H9 (cell line): ENCODE measurements at regions not wholly inside any gene's neighbourhood (a gene's known extent, or its start where the extent isn't known, plus 50 kb on each side); places are given as distances from the start of the nearest gene placed in this dataset.

Source experiments
- DNase-seq: peaks from one replicate; pipeline ENCODE4 v3.0.0-alpha.2; 2017
- H2AFZ ChIP-seq: one replicate; pipeline ENCODE4 v1.6.1; 2013; ENCODE audit warnings: mild to moderate bottlenecking, low read length, control low read depth, moderate library complexity
- H2AK5ac ChIP-seq: 2 replicates; pipeline ENCODE4 v1.6.1; 2013; ENCODE audit warnings: low read length, control low read depth, mixed read lengths; ENCODE audit not compliant: insufficient read length
- H2BK120ac ChIP-seq: one replicate; pipeline ENCODE4 v1.6.1; 2013; ENCODE audit warnings: low read depth, mild to moderate bottlenecking, low read length, control low read depth, inconsistent platforms; ENCODE audit not compliant: poor library complexity, severe bottlenecking
- H2BK12ac ChIP-seq: 2 replicates; pipeline ENCODE4 v1.6.1; 2013; ENCODE audit warnings: low read length, control low read depth, mixed read lengths, low read depth; ENCODE audit not compliant: insufficient read length
- H2BK15ac ChIP-seq: 2 replicates; pipeline ENCODE4 v1.6.1; 2013; ENCODE audit warnings: low read depth, low read length, control low read depth
- H2BK20ac ChIP-seq: one replicate; pipeline ENCODE4 v1.6.1; 2013; ENCODE audit warnings: low read depth, mild to moderate bottlenecking, low read length, control low read depth, inconsistent platforms; ENCODE audit not compliant: poor library complexity, severe bottlenecking
- H2BK5ac ChIP-seq: 2 replicates; pipeline ENCODE4 v1.6.1; 2013; ENCODE audit warnings: low read length, control low read depth, mixed read lengths; ENCODE audit not compliant: insufficient read length
- H3K14ac ChIP-seq: 2 replicates; pipeline ENCODE4 v1.6.1; 2013; ENCODE audit warnings: low read length, control low read depth; ENCODE audit not compliant: insufficient read depth
- H3K18ac ChIP-seq: 2 replicates; pipeline ENCODE4 v1.6.1; 2013; ENCODE audit warnings: low read depth, mild to moderate bottlenecking, mixed read lengths, low read length, control low read depth; ENCODE audit not compliant: insufficient read length
- H3K23ac ChIP-seq: 2 replicates; pipeline ENCODE4 v1.6.1; 2013; ENCODE audit warnings: low read length, control low read depth, mixed read lengths, low read depth; ENCODE audit not compliant: insufficient read length
- H3K23me2 ChIP-seq: 2 replicates; pipeline ENCODE4 v1.6.1; 2013; ENCODE audit warnings: low read depth, mild to moderate bottlenecking, mixed read lengths, low read length, control low read depth; ENCODE audit not compliant: insufficient read length, poor library complexity, severe bottlenecking
- H3K27ac ChIP-seq: 2 replicates; pipeline ENCODE4 v1.5.1; 2013; ENCODE audit warnings: low read length, control low read depth, mixed read lengths, low read depth; ENCODE audit not compliant: insufficient read length
- H3K27me3 ChIP-seq: 2 replicates; pipeline ENCODE4 v1.6.1; 2013; ENCODE audit warnings: low read length, control low read depth, inconsistent platforms; ENCODE audit not compliant: insufficient read depth
- H3K4ac ChIP-seq: 2 replicates; pipeline ENCODE4 v1.6.1; 2013; ENCODE audit warnings: low read depth, mild to moderate bottlenecking, control low read depth, inconsistent platforms, low read length, moderate library complexity
- H3K4me1 ChIP-seq: 2 replicates; pipeline ENCODE4 v1.6.1; 2013; ENCODE audit warnings: low read length, control low read depth, inconsistent platforms; ENCODE audit not compliant: insufficient read depth
- H3K4me2 ChIP-seq: 2 replicates; pipeline ENCODE4 v1.6.1; 2013; ENCODE audit warnings: low read length, control low read depth, mixed read lengths; ENCODE audit not compliant: insufficient read length, insufficient read depth
- H3K56ac ChIP-seq: 2 replicates; pipeline ENCODE4 v1.6.1; 2013; ENCODE audit warnings: low read depth, mild to moderate bottlenecking, mixed read lengths, low read length, control low read depth; ENCODE audit not compliant: insufficient read length
- H3K79me1 ChIP-seq: 2 replicates; pipeline ENCODE4 v1.6.1; 2013; ENCODE audit warnings: low read depth, mild to moderate bottlenecking, moderate library complexity, low read length, control low read depth, inconsistent platforms; ENCODE audit not compliant: insufficient read depth, poor library complexity, severe bottlenecking
- H3K79me2 ChIP-seq: 2 replicates; pipeline ENCODE4 v1.6.1; 2013; ENCODE audit warnings: low read length, control low read depth, inconsistent platforms; ENCODE audit not compliant: insufficient read depth
- H3K9ac ChIP-seq: 2 replicates; pipeline ENCODE4 v1.6.1; 2013; ENCODE audit warnings: low read length, control low read depth, mixed read lengths; ENCODE audit not compliant: insufficient read length; ENCODE audit errors: extremely low read depth
- H3K9me3 ChIP-seq: one replicate; pipeline ENCODE4 v1.6.1; 2013; ENCODE audit warnings: low read depth, low read length, inconsistent platforms; ENCODE audit not compliant: control insufficient read depth
- H3T11ph ChIP-seq: one replicate; pipeline ENCODE4 v1.6.1; 2013; ENCODE audit warnings: mild to moderate bottlenecking, low read length, control low read depth, inconsistent platforms
- H4K20me1 ChIP-seq: one replicate; pipeline ENCODE4 v1.6.1; 2013; ENCODE audit not compliant: control insufficient read depth, insufficient read length, insufficient read depth
- H4K5ac ChIP-seq: 2 replicates; pipeline ENCODE4 v1.6.1; 2013; ENCODE audit warnings: low read depth, mild to moderate bottlenecking, mixed read lengths, low read length, control low read depth; ENCODE audit not compliant: insufficient read length
- H4K8ac ChIP-seq: replicated peaks from 2 replicates; pipeline ENCODE4 v1.6.1; 2013; ENCODE audit warnings: low read length, control low read depth, mixed read lengths, low read depth; ENCODE audit not compliant: insufficient read length
- H4K91ac ChIP-seq: 2 replicates; pipeline ENCODE4 v1.6.1; 2013; ENCODE audit warnings: low read depth, mild to moderate bottlenecking, moderate library complexity, mixed read lengths, low read length, control low read depth; ENCODE audit not compliant: insufficient read length
- H3K27ac Mint-ChIP-seq, 3 experiments: 2 replicates in 2 of 3; 3 replicates in 1 of 3; pipeline ENCODE4 v1.8.0; 2020 to 2021; ENCODE audit warnings: mixed read lengths in 3 of 3, mild to moderate bottlenecking in 1 of 3, moderate library complexity in 1 of 3
- H3K27me3 Mint-ChIP-seq: 2 replicates; pipeline ENCODE4 v1.8.0; 2021; ENCODE audit warnings: low read depth, mild to moderate bottlenecking, moderate library complexity, mixed read lengths
- H3K36me3 Mint-ChIP-seq, 3 experiments: 2 replicates in 2 of 3; 3 replicates in 1 of 3; pipeline ENCODE4 v1.8.0; 2020 to 2021; ENCODE audit warnings: low read depth in 3 of 3, mixed read lengths in 3 of 3; ENCODE audit not compliant: insufficient read depth in 1 of 3
- H3K4me1 Mint-ChIP-seq, 2 experiments: 2 replicates each; pipeline ENCODE4 v1.8.0; 2020; ENCODE audit warnings: mixed read lengths in 2 of 2
- H3K4me3 Mint-ChIP-seq, 2 experiments: 2 replicates in 1 of 2; 3 replicates in 1 of 2; pipeline ENCODE4 v1.8.0; 2020 to 2021; ENCODE audit warnings: mild to moderate bottlenecking in 2 of 2, mixed read lengths in 2 of 2, moderate library complexity in 1 of 2
- H3K9me3 Mint-ChIP-seq, 2 experiments: 2 replicates in 1 of 2; 3 replicates in 1 of 2; pipeline ENCODE4 v1.8.0; 2020; ENCODE audit warnings: mild to moderate bottlenecking in 2 of 2, mixed read lengths in 2 of 2, moderate library complexity in 1 of 2
- WGBS: extraction: QIAGEN DNeasy Blood & Tissue Kit; methylation state at CpG from one replicate; pipeline ENCODE4 v1.1.7; 2013; ENCODE audit warnings: missing lambda C conversion rate, low lambda C conversion rate, mixed read lengths; ENCODE audit not compliant: insufficient read length; ENCODE audit errors: extremely low coverage; 5-methylcytosine and 5-hydroxymethylcytosine counted together
- TF ChIP-seq, protein P1 (sequence below): fragments of 200-600 bp; sonication (generic); conservative IDR thresholded peaks from 3 replicates; pipeline ENCODE4 v1.8.0; 2021; ENCODE audit warnings: antibody characterized with exemption, mild to moderate bottlenecking

DNA sequence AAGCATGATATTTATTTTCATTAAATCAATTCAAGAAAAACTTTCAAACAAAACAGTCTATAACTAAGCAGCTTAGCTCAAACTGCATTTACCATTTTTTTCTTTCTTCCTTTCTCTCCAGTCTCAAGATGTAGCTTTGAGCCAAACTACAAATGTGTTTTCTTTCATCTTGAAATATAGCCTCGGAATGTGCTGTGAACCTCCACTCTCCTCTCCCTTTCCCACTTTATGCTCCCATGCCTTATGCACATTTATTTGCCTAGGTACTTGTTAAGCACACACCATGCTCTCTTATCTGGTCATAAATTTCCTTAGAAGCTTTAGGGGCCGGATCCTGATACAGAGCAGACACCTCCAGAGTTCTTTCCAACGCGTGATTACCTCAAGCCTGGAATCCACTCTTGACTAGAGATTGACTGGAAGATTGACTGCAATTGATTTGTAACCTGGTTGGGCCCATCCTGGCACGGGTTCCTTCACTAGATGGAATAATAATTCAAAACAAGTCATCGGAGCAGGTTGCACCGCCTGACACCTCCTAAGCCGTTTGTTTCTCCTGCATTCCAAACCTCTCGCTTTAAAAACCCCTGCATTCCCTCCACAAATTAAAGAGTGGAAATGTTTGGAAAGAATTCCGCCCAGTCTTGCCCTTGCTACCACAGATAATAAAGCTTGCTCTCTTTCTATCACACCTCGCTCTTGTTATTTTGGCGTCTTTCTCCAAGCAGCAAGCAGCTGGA is 344.7 kb downstream of the CHL1 start:
- Histone ChIP-seq H3K79me2 (no peaks in the 10 kb centered on the region), H3K23ac (no peak overlapping the region), H3K4me1 (no peaks in the 10 kb centered on the region; the same call in 1 of the 2 replicates), H2BK5ac (no peak overlapping the region), H3T11ph (no peak overlapping the region), H3K27me3 (no peaks in the 10 kb centered on the region), H3K56ac (no peak overlapping the region), H2AFZ (no peak overlapping the region), H2AK5ac (no peak overlapping the region), H3K27ac (no peak overlapping the region), H4K5ac (no peak overlapping the region), H3K9ac (no peak overlapping the region), H2BK20ac (no peak overlapping the region), H2BK12ac (no peak overlapping the region), H4K20me1 (no peaks in the 10 kb centered on the region), H3K14ac (no peak overlapping the region), H3K4ac (no peak overlapping the region), H3K79me1 (no peaks in the 10 kb centered on the region), H3K9me3 (no peaks in the 10 kb centered on the region), H3K18ac (no peak overlapping the region), H3K4me2 (no peak overlapping the region), H2BK120ac (no peak overlapping the region), H2BK15ac (no peak overlapping the region), H4K8ac (no peak overlapping the region), H4K91ac (no peak overlapping the region), H3K23me2 (peaks cover 3% of the 10 kb centered on the region)
- TF ChIP-seq, protein P1, sequence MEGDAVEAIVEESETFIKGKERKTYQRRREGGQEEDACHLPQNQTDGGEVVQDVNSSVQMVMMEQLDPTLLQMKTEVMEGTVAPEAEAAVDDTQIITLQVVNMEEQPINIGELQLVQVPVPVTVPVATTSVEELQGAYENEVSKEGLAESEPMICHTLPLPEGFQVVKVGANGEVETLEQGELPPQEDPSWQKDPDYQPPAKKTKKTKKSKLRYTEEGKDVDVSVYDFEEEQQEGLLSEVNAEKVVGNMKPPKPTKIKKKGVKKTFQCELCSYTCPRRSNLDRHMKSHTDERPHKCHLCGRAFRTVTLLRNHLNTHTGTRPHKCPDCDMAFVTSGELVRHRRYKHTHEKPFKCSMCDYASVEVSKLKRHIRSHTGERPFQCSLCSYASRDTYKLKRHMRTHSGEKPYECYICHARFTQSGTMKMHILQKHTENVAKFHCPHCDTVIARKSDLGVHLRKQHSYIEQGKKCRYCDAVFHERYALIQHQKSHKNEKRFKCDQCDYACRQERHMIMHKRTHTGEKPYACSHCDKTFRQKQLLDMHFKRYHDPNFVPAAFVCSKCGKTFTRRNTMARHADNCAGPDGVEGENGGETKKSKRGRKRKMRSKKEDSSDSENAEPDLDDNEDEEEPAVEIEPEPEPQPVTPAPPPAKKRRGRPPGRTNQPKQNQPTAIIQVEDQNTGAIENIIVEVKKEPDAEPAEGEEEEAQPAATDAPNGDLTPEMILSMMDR = no peak
- no peaks in the 10 kb centered on the region for H3K36me3 Mint-ChIP-seq
- no peaks in the 10 kb centered on the region; a peak in 1 of 5 replicates for H3K9me3 Mint-ChIP-seq
- H3K27me3 Mint-ChIP-seq = no peaks in the 10 kb centered on the region
- no CpG with 5 or more reads among the region's 12 CpGs for WGBS
- no peak for DNase-seq
- H3K4me1 Mint-ChIP-seq = peaks cover 0 to 5% of the 10 kb centered on the region in 2 experiments; a peak in 2 of 4 replicates
- H3K27ac Mint-ChIP-seq = no peak overlapping the region
- no peak overlapping the region for H3K4me3 Mint-ChIP-seq
